GM21447 (cell line): ENCODE measurements at regions not wholly inside any gene's neighbourhood (a gene's known extent, or its start where the extent isn't known, plus 50 kb on each side); places are given as distances from the start of the nearest gene placed in this dataset.
"Not testable (repeated sequence)": the region's sequence is repeated elsewhere in the genome, so short reads cannot be mapped to it uniquely, and the experiment has no call there.

ENCODE experiments used
- ATAC-seq: cut with Tn5 transposase; IDR thresholded peaks from one replicate; pipeline ENCODE4 v1.9.1; 2021; ENCODE audit not compliant: unreplicated experiment

DNA sequence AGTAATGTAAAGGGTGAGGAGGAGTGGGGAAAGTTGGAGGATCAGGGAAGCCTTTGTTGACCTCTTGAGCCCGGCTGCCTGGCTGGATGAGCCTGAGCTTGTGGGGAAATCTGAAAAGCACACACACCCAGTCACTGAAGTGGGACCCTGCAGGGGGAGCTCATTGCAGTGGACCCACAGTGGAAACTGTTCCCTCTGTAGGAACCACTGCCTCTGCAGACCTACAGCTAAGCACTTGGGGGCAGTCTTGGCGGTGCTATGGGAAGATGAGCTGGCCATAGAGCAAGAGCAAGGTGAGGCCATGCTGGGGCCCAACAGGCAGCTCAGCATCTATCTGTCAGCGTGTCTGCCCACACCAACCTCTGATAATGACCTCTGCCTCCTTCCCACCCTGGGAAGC lies 294.8 kb downstream of the TSHZ3 start:
- ATAC-seq: no peak

DNA sequence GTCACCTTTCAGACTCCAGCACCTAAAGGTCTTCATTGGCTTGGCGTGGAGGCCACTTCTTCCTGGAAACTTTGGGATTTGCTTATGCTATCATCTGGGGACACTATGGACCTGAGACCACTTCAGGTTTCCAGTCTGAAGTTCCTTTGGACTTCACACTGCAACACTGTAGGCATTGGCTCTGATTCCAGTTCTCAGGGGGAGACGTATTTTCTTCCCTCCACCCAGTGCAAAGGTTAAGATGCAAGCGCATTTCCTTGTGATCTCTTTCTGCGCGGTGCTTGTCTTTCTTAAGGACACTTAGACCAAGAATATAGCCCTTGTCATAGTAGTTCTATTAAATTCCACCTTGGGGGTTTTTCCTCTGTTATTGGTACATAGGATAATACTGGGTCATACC lies 299.8 kb downstream of the TSHZ3 start:
- no peak for ATAC-seq

DNA sequence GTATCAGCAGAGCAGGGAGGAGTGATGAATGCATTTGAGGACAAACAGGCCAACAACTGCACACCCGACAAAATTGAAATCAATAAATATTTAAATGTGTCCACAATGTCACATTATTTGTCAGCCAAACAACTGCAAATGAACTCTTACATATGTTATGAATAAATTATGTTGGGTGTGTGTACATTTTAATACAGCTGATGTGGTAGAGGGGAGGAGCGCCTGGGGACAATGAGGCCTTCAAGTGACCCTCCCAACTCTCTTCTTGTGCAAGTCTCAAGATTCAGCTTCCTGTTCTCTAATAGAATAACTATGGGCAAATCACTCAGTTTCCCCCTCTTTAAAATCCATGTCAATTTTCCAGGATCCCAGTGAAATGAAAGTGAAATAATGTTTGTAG lies 303.2 kb downstream of the TSHZ3 start:
- no peak for ATAC-seq

DNA sequence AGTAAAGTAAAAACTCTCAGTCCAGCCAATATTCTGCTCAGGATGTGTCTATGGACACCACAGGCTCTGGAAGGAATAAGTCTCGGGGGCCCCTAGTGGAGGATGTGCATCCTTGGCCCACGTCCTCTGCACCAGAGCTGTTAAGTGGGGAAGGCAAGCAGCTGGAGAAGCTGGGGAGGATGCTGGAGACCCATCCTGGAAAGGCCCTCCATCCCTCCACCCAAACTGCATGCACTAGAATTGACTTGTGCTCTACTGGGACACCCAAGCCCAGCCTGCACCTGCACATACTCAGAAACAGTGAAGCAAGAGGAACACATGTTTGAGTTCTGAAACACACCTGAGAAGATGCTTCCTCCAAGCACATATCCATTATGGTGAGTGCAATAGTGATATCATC lies 307.8 kb downstream of the TSHZ3 start:
- no peak for ATAC-seq

DNA sequence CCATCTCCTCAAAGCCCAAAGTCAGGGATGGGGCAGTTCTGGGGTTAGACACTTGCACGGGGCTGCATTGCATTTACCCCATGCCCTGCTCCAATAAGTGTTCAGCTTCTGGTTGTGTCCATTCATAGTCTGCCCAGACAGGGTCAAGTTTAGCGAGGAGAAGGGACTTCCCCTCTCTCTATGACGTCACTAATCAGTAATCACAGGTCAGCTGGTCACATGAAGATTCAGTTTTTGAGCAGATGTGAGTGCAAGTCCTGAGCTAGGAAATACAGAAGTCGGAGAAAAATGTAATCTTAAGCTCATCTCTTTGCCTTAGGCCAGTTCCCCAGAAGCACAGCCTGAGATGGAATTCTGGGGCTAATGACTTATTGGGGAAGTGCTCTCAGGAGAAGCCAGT lies 310.1 kb downstream of the TSHZ3 start:
- no peak for ATAC-seq

DNA sequence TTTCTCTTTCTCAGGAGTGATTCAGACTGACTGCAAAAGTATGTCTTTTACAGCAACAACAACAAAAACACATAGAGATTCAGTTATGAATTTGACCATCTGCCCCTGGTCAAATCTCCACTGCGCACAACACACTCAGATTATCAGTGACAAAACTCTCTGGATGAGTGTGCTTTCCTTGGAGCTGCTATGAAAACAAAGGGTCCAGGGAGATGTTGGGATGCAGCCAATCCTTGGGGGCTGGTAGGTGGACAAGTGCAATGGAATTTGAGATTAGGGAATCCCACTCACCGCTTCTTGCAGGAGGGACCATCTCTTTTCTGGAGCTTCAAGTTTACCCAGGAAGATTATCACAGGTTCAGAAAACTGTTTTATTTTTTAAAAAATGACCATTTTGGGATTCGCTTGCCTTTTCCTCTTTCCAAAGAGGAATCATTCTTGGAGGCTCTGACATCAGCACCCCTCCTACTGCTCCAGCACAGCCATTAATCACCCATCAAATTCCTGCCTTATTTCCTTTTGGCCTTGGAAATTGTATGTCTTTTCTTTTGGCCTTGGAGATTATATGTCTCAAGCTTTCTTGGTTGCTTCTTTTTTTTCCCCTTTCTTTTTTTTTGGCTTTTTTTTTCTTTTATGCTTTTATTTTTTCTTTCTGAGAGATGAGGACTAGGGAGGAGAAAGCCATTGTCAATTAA lies 311.8 kb downstream of the TSHZ3 start:
- no peak for ATAC-seq

DNA sequence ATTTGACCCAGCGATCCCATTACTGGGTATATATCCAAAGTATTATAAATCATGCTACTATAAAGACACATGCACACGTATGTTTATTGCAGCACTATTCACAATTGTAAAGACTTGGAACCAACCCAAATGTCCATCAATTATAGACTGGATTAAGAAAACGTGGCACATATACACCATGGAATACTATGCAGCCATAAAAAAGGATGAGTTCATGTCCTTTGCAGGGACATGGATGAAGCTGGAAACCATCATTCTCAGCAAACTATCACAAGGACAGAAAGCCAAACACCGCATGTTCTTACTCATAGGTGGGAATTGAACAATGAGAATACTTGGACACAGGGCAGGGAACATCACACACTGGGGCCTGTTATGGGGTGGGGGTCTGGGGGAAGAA lies 317.8 kb downstream of the TSHZ3 start:
- not testable (repeated sequence) for ATAC-seq

DNA sequence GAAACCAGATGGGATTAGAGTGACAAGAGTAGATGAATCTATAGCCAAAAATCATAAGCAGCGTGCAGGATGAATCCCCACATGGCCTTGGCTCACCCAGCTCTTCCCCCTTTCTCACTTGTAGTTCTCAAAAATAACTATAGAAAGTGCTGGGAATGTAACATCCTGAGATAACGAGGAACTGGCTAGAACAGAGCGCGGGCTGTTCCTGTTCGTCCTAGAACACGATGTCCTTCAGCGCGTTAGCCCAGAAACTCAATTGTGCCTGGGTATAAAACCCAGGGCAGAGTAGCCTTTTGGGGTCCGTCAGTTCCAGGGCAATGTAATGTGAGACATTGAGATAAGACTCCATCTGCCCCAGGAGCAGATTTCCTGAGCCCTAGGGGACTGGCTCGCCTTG lies 326.2 kb downstream of the TSHZ3 start:
- no peak for ATAC-seq

DNA sequence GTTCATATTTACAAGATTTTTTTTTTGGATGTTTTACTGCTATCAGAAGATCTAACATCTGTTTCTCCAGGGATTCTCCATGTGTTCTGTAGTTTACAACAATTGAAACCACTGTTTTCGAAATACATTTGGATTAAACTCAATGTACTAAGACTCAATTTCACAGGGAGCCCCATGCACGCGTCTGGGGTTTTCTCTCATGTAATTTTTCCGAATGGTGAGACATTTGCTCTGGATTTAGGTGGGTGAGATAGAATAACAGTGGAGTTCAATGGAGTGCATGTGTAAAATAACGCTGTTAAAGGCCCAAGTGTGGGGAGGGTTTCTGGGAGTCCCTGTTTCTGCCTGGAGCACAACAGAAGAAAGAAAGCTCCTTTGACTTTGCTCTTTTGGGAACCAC lies 330.3 kb downstream of the TSHZ3 start:
- no peak for ATAC-seq

DNA sequence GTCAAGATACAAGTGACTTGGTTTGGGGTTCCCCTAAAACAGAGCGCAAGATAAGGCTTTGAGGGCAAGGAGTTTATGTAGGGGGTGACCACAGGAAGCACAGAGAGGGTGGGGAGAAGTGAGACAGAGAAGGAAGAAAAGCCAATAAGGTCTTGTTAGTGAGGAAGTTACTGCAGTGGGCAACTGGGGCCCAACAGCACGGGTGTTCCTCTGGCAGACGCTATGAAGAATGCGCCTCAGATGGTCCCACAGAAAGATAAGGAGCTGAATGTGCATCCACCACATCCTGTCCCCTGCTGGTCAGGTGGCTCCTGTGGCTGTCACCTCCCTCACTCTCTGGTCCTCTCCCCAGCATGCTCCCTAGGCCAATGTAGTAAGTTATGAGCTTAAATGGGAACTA lies 333.5 kb downstream of the TSHZ3 start:
- ATAC-seq: no peak

DNA sequence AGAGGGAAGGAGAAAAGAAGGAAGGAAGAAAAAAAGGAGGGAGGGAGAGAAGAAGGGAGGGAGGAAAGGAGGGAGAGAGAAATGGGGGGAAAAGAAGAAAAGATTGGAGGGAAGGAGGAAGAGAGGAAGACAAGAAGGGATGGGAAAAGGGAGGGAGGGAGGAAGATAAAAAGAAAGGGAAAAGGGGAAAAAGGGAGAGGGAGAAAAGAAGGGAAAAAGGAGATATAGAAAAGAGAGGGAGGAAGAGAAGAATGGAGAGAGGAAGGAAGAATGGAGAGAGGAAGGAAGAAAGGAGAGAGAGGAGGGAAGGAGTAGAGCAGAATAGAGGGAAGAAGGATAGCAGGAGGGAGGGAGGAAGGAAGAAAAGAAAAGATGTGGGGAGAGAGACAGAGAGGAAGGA lies 334.6 kb downstream of the TSHZ3 start:
- ATAC-seq: no peak

DNA sequence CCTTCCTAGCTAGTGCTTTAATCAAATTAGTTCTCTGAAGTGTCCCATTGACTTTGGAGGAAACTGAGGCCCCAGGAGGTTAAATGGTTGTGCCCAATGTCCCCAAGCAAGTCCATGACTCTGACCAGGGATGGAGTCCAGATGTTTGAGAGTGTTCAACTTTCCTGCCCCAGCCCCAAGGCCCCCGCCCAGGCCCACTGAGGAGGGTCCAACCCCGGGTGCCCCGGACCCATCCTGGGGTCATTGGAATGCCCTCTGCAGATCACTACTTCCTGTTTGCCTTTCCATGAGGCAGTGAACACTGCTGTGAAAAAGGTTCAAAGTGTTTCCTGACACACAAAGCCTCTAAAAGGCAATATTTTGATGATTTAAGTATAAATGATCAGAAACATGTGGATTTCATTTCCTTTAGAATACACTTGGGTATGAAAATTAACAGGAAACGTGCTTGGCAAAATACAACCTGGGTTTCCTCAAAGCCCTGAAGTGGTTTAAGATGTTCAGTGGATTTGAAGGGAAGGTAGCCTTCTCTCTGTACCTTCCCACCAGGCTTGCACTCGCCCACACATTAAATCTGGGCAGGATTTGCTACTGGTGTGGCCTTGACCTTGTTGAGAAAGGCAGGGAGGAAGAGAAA lies 335.7 kb downstream of the TSHZ3 start:
- ATAC-seq: no peak

DNA sequence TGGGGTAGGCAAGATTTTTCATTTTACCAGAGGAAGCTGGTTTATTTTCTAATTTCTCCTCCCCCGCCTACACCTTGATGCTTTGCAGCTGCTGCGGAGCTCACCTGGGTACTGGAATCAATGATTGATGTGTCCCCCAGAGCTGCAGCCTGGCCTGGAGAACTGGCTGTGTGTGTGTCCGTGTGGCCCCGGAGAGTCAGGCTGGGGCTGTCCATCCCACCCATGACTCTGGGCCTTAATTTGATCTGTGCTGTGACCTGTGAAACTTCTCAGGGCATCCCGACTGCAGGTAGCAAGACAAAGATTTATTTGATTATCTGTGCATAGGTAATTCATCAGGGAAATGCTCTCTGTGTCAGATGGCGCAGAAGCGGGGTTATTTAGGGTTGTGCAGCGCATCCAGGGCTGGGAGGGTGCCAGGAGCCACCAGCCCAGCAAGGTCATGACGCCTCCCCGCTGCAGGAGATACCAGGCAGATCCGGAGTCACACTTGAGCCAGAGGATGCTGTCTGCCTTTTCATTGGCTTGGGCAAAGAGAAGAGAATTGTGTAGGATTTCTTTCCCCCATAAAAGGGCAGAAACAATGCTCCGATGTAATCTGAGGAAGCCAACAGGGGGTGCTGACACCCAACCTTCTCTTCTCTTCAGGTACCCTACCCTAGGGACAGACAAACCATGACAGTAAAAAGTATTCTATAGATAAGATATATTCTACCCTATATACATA lies 346.6 kb downstream of the TSHZ3 start:
- ATAC-seq: no peak

DNA sequence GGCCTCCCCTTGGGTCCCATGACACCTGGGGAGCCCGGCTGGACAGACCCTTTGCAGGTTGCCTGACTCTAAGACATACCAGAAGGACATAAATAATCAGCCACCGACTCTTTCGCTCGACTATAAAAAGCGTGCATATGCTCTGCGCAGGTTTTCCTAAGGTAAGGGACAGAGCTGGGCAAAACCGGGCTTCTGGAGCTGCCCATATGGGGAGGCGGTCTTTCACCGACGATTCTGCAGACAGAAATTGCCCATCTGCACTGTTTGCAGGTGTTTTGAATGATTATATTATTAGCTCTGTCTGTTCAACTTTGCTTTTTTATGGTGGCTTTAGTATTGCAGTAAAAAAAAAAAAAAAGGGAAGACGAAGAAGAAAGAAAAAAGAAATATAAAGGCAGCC lies 347.2 kb downstream of the TSHZ3 start:
- ATAC-seq: no peak

DNA sequence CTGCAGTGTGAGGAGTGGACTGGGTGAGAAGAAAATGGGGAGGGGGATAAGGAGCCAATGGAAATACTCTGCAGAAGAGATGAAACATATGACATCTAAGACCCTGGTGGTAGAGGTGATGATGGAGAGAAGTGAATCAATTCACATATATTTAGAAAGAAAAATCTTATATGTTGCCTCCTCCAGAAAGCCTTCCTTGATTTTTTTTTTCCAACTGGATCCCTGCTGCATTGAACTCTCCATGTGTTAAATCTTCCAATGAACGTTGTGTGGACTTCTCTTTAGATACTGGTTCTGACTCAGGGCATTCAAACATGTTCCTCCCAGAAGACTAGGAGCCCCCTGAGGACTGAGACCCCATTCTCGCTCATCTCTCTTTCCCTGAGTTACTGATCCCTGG lies 348.3 kb downstream of the TSHZ3 start:
- no peak for ATAC-seq

DNA sequence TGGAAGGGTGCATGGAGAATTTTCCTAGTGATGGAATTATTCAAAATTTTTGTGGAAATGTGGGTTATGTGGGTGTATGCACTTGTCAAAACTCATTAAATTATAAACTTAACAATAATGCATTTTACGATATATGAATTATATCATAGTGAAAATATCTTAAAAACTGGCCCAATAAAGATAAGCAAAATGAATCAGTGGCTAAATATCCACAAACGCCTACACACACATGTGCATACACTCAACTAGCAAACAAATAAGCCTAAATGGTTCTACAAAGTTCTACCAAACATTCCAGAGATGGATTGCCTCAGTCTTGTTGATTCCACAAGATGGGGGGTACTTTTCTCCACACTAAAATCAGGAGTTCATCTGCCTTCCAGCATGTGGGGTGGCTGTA lies 349.5 kb downstream of the TSHZ3 start:
- no peak for ATAC-seq

DNA sequence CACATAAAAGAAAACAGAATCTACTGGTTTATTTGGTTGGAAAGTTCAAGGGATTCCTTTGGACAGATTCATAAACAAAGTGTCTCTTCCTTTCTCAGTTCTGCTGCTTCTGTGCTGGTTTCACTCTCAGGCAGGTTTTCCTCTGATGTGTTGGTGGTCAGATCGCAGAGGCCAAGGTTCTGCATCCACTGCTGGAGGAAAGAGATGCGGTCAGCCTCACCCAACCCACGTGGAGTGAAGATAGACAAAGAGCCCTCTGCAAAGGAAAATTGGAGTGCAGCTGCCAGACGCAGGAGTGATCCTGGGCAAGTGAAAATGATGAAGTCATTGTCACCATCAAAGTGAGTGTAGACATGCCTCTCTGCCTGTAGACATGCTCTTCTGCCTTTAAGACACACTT lies 352.0 kb downstream of the TSHZ3 start:
- ATAC-seq: no peak

DNA sequence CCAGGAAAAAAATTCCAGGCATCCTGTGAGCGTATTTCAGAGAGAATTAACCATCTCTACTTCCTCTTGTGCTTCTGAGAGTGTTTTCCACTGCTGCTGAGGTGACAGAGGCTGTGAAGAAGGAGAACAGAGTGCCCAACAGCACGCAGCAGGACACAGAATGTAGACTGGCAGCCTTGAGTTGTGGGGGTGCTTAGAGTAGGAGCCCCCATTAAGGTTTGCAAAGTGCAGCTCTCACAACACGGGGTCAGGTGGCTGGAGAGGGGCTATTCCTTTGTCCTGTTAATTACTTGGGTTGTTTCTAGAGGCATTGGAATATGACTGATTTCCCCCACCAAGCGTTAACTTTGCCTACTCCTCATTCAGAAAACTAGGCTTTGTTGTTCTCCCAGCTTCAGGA lies 370.6 kb downstream of the TSHZ3 start:
- no peak for ATAC-seq

DNA sequence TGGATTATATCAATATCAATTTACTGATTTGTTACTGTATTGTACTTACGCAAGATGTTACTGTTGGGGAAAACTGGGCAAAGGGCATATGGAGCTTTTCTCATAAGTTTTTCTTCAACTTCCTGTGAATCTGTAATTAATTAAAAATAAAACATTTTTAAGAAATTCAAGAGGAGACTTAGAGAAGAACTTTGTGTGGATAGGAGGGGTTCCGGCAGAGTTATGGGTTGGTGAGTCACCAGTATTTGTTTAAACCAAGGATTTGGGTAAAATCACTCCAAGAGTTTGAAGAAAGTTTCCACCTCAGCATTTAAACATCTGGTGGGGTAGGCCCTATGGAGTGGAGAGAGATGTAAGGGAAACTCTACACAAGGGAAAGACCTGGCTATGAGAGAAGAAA lies 379.6 kb downstream of the TSHZ3 start:
- ATAC-seq: no peak

DNA sequence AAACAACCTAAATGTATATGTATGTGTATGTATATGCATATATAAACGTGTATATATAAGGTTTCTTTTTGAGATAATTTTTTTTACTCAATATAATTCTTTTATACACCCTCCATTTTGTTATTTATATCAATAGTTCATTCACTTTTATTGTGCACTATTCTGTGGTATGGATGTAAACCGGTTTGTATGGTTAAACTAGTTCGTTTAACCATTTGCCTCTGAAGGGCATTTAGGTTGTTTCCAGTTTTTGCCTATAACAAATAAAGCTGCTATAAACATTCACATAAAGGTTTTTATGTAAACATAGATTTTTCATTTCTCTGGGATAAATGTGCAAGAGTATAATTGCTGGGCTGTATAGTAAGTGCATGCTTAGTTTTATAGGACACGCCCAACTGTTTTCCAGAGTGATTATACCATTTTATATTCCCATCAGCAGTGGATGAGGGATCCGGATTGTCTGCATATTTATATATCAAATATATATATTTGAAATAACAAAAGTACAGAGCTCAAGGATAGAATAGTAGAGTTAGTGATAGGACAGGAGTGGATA lies 380.3 kb downstream of the TSHZ3 start:
- ATAC-seq: no peak

DNA sequence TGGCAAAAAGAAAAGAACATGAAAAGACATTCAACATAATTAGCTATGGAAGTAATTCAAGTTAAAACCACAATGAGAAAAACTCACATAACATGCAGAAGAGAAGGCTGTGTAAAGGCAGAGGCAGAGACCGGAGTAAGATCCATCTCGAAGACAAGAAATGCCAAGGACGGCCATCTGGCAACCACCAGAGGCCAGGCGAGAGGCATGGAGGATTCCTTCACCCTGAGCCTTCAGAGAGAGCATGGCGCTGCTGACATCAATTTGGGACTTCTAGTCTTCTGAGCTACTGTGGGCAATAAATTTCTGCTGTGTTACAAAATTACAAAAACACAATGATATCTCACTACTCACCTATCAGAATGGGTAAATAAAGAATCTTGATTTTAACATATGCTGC lies 381.0 kb downstream of the TSHZ3 start:
- ATAC-seq: no peak

DNA sequence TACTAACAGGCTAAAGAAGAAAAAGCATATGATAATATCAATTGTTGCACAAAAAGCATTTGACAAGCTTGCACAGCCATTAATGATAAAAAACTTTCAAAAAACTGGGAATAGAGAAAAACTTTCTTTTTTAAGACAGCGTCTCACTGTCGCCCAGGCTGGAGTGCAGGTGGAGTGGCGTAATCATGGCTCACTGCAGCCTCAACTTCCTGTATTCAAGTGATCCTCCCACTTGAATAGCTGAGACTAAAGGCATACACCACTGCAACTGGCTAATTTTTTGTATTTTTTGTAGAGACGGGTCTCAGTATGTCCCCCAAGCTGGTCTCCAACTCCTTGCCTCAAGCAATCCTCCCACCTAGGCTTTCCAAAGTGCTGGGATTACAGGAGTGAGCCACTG lies 382.8 kb downstream of the TSHZ3 start:
- no peak for ATAC-seq
